CD4-positive, alpha-beta T cell treated with Interferon gamma for 1 hour (primary cell): ENCODE measurements at regions not wholly inside any gene's neighbourhood (a gene's known extent, or its start where the extent isn't known, plus 50 kb on each side); places are given as distances from the start of the nearest gene placed in this dataset.
"Not testable (repeated sequence)": the region's sequence is repeated elsewhere in the genome, so short reads cannot be mapped to it uniquely, and the experiment has no call there.

Experiments
- DNase-seq: peaks from one replicate; pipeline ENCODE4 v3.0.0-alpha.2; 2020

DNA sequence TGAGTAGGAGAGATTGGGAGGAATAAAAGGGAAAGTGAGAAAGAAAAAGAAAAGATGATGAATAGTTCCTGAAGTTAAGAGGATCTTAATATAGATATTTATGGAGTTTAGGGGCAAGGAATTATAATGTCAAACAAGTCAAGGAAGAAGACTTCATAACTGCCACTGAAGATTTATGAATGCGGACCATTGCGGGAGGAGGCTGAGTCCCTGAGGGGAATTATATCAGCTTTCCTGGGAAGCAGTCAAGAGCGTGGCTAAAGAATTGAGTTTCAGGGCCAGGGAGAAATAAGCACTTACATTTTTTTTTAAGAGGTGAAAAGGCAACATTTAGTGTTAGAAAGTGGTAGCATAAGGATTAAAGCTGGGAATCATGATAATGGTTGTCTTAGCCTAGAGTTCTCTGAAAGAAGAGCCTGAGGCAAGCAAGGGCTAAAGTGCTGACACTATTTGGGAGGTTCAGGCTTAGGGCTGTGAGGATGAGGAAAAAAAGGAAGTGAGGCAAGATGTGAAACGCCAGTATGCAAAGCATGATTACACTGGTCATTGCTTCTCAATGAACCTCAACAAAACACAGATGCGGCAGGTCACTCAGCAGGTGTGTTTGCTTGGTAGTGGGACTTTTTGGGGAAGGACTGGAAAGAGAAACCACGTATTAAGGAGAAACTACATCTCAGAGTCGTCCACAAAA, 217.1 kb downstream of the SLC4A3 start:
- no peak for DNase-seq

DNA sequence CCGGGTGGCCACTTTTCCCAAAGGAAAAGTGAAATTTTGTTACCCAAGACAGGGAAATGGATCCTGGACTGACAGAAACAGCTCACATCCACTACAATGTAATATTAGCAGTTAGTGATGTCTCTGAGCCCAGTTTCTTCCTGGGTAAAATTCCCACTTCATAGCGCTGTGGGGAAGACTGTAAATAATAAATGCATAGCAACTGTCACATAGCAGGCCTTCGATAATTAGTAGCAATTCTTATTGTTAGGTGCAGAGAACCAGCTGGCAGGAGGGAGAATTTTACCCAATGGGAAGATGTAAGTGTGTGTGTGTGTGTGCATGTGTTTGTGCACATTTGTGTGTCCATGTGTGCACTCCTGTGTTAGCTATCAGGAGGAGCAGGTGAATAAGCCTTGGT, 221.5 kb downstream of the SLC4A3 start:
- no peak for DNase-seq

DNA sequence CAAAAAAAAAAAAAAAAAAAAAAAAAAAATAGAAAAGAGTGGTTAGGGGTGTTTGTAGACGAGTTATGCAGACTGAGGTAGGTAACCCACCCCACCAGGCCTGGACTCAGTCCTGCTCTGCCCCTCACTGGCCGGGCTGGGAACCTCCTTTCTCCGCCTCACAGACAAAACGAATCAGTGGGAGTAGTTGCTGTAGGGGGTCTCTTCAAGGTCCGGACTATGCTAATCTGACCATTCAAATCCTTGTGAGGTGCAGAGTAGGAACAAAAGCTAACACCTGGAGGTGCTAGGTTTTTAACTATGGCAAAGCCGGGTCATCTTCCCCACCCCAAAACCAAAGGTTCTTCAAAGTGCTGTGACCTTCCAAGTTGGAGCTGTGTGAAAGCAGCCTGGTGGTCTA, 223.7 kb downstream of the SLC4A3 start:
- DNase-seq: no peak

DNA sequence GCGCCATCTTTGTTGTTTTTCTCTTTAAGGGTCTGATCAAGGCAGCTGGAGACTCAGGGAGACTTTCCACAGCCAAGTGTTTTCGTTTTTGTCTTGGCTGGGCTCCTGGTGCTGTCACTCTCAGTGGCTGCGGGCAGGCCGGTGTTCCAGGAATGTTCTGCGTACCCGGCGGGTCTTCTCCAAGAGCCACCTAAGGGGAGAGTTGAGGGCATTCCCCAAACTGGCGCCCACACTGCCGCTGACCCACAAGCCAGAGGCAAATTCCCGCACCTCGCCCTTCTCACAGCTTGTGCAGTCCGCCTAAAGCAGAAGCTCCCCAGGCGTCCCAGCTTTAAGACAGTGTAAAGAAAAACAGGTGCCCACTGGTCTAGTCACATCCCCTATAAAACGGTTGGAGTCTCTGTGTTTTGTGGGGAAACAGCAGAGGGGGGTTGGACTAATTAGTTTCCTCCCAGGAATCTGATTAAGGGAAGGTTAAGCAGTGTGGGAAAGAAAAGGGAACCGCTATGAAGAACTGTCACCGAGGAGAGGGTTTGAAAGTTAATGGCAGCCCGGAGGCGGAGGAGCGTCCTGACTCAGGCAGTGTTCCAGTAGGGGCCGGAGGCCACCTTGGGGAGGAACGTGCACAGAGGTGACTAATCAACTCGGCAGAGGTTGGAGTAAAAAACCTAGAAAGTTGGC, 224.5 kb downstream of the SLC4A3 start:
- no peak for DNase-seq

DNA sequence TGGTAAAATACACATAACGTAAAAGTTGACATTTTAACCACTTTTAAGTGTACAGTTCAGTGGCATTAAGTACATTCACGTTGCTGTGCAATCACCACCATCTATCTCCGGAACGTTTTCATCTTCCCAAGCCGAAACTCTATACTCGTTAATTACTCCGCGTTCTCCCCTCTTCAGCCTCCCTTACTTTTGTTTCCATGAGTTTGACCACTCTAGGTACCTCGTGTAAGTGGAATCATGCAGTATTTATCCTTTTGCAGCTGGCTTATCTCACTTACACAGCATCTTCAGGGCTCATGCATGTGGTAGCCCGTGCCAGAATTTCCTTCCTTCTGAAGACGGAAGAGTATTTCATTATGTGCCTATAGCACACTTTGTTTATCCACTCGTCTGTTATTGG, 225.2 kb downstream of the SLC4A3 start:
- no peak for DNase-seq

DNA sequence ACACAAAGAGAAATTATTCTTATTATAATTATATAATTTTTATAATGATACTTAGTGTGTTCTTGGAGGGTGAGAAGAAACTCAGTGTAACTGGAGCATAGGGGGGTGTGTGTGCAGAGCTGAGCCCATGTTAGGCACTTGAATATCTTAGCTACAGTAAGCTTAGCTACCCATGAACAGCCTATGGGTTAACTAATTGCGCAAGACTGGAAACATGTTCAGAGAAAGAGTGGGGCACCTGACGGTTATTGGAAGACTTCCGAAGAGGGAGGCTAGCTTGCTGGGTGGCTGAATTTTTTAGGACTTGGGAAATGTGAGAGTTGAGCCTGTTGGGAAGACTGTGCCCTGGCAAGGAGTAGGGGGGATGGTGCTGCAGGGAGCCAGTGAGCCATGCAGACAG, 229.2 kb downstream of the SLC4A3 start:
- DNase-seq: no peak

DNA sequence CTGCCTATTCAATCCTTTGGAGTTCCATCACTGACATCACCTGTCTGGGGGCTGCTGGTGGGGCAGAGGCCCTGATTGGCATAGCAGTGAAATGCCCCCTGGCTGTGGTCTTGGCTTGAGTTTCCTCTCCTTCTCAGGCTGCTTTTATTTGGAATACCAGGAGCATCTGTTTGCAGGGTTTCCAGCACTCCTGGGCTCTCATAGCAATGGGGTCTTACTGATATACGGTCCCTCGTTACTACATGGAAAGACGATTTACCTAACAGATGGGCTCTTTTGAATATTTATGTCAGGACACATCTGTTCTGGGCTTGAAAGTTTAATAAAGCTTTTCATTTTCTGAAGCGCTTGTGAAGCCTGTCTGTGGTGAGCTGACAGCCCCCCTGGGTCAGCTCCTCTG, 230.3 kb downstream of the SLC4A3 start:
- DNase-seq: no peak

DNA sequence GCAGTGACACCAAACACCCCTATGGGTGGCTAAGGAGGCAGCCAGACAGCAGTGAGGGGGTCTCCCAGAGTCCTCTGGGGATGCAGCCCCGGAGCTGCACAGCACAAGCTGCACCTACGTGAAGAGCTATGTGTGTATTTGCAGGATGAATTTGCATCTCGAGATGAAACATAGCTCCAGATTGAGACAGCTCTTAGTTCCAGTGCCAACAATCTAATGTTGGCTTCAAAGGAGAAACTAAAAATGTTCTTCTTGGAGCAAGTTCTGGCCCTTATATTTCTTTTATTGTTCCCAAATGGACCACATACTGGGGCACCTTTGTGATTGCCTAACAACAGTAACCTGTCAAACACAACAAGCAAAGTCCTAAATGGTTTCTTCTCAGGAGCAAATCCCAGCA, 233.9 kb downstream of the SLC4A3 start:
- DNase-seq: no peak

DNA sequence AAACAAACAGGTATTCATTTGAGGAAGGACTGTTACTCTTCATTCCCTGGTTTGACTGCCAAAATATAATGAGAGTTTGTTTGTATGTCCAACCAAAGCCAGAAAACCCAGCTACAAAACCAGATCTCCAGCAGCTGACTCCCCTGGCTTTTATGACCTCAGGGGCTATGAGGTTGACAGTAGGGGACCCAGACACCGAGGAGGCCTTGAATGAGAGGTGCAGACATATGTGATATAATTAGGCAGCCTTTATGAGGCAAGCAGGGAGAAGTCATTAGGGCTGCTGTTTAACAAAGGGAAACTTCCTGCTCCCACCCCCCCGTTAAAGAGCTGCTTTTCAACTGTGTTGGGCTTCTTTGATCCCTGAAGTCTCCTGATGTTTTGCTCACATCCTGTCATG, 236.7 kb downstream of the SLC4A3 start:
- no peak for DNase-seq

DNA sequence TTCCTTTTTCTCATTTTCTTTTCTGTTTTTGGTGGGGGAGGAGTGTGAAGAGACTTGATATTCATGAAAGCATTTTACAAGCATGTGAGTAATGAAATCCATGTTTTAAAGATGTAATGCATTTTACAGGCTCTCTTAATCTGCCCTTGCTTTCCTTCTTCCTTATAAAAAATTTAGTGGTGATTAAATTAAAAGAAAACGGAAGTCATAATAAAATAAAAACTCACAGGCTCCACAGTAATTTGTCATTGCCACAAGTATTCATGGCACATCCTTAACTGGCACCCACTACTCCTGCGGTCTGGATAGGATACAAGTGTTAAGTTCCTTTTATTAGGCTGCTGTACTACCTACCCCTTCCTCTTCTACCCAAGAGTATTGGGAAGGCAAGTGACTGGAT, 241.2 kb downstream of the SLC4A3 start:
- no peak for DNase-seq

DNA sequence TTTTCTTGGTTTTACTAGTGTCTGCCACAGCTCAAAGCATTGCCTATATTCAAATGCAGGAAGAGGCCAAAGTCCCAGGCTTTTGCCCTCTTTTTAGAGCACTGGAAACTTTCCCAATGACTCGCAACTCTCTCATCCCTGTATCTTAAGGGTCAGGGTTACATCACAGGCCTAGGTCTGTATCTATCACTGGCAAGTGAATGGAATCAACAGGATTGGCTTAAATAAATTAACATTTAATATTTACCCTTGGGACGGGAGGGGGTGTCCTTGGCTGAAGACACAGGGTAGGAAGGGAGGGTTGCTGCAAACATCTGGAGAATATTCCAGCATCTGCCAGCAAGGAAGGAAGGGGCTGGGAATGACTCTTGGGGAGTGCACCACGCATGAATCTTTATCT, 242.6 kb downstream of the SLC4A3 start:
- no peak for DNase-seq

DNA sequence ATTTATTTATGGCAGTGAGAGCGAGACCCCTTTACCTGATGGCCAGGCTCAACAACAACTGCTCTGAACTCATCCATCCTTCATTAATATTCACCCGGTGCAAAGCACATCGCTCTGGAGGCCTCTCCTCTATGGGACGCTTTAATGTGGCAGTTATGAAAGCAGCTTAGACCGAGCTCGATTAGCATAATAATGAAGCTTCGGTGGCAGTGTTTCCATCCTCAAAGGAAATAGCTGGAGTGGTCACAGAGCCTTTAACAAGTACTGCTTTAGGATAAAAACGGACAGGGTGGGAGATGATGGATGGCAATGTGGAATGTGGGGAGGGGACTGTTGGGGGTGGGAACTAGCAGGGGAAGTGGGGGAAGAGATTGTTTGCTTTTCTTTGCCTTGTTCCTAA, 243.9 kb downstream of the SLC4A3 start:
- DNase-seq: no peak

DNA sequence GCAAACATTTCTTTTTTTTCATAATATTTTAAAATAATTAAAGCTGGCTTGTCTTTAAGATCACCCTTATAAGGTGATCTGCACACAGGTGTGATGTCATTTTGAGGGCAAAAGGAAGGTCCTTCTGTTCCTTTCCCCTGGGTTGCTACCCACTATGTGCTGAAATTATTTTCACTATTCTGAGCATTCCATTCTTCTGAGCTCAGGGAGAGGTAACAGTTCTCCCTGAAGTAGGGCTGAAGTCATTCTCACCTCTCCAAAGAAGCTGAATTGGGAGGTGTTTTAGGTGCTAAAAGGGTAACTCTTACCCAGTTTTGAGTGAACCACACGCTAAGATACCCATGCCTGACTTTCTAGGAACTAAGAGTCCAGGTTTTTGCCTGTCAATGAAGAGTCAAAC, 247.6 kb downstream of the SLC4A3 start:
- DNase-seq: no peak

DNA sequence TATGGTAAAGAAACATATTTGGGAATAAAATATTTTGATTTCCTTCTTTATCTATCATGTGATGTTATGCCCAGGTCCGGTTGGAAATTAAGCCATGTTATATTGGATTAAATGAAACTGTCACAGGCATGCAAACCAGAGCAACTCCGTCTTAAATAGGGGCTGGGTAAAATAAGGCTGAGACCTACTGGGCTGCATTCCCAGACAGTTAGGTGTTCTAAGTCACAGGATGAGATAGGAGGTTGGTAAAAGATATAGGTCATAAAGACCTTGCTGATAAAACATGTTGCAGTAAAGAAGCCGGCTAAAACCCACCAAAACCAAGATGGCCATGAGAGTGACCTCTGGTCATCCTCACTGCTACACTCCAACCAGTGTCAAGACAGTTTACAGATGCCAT, 248.6 kb downstream of the SLC4A3 start:
- DNase-seq: not testable (repeated sequence)

DNA sequence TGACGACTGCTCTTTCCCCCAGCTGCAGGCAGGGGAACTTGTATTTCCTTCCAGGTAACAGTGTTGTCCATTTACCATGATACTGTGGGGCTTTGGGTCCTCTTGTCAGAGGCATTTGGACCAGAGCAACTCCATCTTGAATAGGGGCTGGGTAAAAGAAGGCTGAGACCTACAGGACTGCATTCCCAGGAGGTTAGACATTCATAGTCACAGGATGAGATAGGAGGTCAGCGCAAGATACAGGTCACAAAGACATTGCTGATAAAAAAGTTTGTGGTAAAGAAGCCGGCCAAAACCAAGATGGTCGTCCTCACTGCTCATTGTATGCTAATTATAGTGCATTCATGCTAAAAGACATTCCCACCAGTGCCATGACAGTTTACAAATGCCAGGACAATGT, 249.5 kb downstream of the SLC4A3 start:
- DNase-seq: no peak

DNA sequence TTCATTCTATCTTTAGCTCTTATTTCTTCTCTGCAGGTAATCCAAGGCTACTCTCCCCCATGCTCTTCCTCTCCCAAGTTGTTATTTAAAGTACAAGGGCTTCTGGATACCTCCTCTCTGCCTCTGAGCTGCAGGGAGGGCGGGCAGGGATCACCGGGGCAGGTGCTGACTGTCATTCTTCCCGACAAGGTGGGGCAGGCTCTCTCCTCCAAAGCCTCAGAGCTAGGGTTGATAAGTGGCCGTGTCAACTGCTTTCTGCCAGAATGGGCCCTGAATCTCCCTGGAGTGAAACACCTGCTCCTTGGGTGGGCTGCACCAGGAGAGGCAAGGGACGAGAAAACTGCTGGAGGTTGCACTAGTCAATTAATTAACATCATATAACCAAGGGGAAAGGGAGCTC, 250.3 kb downstream of the SLC4A3 start:
- no peak for DNase-seq

DNA sequence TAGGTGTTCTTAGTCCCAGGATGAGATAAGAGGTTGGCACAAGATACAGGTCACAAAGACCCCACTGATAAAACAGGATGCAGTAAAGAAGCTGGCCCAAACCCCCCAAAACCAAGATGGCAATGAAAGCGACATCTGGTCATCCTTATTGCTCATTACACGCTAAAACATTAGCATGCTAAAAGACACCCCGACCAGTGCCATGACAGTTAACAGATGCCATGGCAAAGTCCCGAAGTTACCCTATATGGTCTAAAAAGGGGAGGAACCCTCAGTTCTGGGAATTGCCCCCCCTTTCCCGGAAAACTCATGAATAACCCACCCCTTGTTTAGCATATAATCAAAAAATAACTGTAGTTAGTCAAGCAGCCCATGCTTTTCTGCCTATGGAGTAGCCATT, 251.1 kb downstream of the SLC4A3 start:
- no peak for DNase-seq

DNA sequence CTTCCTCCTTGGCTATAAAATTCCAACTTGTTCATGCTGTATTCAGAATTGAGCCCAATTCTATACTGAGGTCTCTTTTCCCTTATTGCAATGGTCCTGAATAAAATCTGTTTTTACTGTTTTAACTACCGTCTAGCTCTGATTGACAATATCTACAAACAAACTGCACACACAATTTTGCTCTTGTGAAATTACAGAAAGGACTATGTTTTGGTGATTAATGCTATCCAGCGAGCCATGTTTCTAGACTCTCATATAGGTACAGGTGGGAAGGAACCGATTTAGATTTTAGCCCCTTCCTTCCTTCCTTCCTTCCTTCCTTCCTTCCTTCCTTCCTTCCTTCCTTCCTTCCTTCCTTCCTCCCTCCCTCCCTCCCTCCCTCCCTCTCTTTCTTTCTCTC, 254.4 kb downstream of the SLC4A3 start:
- no peak for DNase-seq

DNA sequence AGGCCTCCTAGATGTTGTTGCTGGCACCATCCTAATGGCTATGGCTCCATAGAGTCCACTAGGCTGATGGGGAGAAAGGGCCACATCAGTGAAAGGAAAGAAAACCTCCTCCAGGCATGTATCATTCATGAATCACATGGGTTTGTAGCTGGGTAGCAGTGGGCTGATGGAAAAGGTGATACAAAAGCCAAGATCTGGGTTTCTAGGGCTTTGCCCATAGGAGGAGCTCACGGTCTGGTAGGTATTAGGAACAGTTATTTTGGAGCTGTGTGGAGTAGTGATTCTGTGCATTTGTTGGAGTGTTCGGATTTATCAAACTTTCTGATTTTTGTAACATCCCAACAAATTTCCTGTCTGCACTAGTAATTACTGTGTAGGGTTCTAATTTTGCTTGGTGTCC, 259.2 kb downstream of the SLC4A3 start:
- no peak for DNase-seq

DNA sequence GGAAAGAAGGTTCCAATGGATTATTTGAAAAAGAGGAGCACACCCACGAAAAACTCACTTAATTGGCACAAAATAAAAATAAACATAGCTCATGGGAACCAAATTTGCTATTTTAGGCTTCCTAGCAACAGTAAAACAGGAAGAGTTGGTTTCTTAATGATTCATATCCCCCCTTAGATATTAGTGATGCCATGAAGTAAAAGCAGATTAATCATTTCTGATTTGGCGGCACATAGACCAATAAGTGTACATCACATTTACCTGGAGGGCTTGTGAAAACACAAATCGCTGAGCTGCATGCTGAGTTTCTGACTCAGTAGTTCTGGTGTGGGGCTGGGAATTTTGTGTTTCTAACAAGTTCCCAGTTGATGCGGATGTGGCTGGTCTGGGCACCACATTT, 260.4 kb downstream of the SLC4A3 start:
- no peak for DNase-seq

DNA sequence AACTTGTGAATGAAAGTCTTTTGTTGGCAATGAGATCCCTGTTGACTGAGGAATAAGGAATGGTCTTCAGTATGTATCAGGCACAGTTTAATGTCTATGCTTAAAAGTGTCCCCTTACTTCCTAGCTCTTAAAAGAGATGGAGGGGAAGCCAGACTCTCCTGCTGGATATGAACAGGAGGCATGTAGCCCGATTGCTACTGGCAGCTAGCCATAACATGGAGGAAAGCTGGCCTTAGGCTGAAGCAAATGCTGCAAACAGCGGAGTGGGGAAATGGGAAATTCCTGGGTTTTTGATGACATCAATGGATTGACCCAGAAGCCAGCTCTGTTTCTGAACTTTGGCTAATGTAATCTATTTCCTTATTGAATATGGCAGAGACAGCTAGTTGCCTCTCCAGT, 266.1 kb downstream of the SLC4A3 start:
- no peak for DNase-seq

DNA sequence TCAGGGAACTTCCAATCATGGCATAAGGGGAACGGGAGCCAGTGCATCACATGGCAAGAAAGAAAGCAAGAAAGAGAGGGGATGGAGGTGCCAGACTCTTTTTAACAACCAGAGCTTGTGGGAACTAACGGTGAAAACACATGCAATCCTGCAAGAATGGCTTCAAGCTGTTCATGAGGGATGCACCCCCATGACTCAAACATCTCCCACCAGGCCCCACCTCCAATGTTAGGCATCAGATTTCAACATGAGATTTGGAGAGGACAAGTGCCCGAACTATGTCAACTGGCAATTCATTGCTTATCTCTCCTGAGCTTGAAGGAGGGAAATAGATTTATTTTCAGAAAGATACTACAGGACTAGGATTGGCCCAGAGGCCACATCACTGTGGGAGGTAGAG, 270.0 kb downstream of the SLC4A3 start:
- no peak for DNase-seq

DNA sequence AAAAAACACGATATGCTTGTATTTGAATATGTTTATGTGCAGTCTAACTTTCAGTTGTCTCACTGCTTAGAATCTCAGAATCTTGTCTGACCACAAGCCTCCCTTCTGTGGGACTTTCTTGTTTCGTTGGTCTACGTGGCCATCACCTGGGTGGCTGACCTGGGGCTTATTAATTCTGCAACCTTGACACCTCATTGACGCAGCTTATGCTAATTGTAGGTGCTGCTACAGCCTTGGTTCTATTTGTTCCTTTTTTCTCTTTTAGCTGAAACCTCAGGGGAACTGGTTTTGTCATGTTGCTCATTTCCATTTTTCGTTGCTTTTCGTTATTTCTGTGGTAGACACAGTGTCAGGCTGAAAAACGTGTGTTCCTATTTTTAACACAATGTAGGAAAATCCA, 273.7 kb downstream of the SLC4A3 start:
- no peak for DNase-seq

DNA sequence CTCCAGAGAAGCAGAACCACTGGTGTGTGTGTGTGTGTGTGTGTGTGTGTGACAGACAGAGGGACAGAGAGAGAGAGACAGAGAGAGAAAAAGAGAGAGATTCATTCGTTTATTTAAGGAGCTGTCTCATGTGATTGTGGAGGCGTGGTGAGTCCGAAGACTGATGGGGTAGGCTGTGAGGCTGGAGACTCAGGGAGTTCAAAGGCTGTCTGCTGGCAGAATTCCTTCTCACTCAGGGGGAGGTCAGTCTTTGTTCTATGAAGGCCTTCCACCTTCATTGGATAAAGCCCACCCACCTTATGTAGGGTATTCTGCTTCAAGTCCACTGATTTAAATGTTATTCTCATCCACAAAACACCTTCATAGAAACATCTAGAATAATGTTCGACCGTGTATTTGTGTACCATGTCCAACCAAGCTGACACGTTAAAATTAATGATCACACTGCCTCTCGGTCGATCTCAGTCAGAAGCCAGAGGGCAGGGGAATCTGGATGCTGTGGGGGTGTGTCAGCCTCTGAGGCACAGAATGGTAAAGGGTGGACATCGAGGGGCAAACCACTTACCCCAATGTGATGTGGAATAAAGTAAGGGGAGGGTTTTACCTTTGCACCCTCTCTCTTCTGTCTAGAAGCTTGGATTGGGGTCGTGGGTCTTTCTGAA, 275.6 kb downstream of the SLC4A3 start:
- no peak for DNase-seq

DNA sequence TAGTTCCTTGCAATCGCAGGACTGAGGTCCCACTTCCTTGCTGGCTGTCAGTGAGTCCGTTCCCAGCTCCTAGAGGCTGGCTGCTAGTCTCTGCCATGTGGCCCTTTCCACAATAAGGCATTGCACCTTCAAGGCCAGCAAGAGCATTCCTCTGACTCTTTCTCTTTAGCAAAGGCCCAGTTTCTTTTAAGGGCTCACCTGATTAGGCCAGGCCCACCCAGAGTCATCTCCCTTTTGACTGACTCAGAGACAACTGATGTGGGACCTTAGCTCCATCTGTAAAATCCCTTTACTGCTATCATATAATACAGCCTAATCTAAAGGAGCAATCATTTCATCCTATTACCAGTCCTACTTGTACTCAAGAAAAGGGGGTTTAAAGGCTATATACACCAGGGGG, 278.2 kb downstream of the SLC4A3 start:
- no peak for DNase-seq
